SK-N-SH treated with all-trans-retinoic acid at 6 μM for 48 hours (cell line): ENCODE measurements at regions not wholly inside any gene's neighbourhood (a gene's known extent, or its start where the extent isn't known, plus 50 kb on each side); places are given as distances from the start of the nearest gene placed in this dataset.

Experiments used
- ATAC-seq: fragments of 200-7000 bp; cut with Tn5 transposase; 3 replicates; pipeline ENCODE4 v1.9.1; 2020; ENCODE audit warnings: mild to moderate bottlenecking, moderate library complexity
- ARNTL ChIP-seq: fragments of 450-650 bp; formaldehyde crosslinking; IDR thresholded peaks from 2 replicates; pipeline ENCODE4 v1.5.0; 2020; ENCODE audit warnings: low read depth, mild to moderate bottlenecking, moderate library complexity, borderline replicate concordance
- BACH2 ChIP-seq: fragments of 250-450 bp; sonication (Bioruptor Pico); IDR thresholded peaks from 2 replicates; pipeline ENCODE4 v1.9.0; 2021; ENCODE audit warnings: mild to moderate bottlenecking, borderline replicate concordance
- CREB5 ChIP-seq: fragments of 250-450 bp; sonication (Bioruptor Pico); IDR thresholded peaks from 2 replicates; pipeline ENCODE4 v1.5.1; 2020; ENCODE audit warnings: low read depth, mild to moderate bottlenecking, moderate library complexity
- CSDC2 ChIP-seq: fragments of 250-450 bp; sonication (Bioruptor Pico); IDR thresholded peaks from 2 replicates; pipeline ENCODE4 v1.5.0; 2020; ENCODE audit warnings: mild to moderate bottlenecking, moderate library complexity
- ESRRG ChIP-seq: fragments of 250-450 bp; sonication (Bioruptor Pico); IDR thresholded peaks from 2 replicates; pipeline ENCODE4 v1.6.1; 2021; ENCODE audit warnings: mild to moderate bottlenecking
- GLIS3 ChIP-seq: fragments of 250-450 bp; sonication (Bioruptor Pico); IDR thresholded peaks from 2 replicates; pipeline ENCODE4 v1.5.0; 2020; ENCODE audit warnings: mild to moderate bottlenecking, moderate library complexity
- ISL1 ChIP-seq: fragments of 250-450 bp; sonication (Bioruptor Pico); IDR thresholded peaks from 2 replicates; pipeline ENCODE4 v2.1.2; 2022; ENCODE audit warnings: mild to moderate bottlenecking, moderate library complexity
- OSR1 ChIP-seq: fragments of 250-450 bp; sonication (Bioruptor Pico); IDR thresholded peaks from 2 replicates; pipeline ENCODE4 v1.8.0; 2022; ENCODE audit warnings: moderate library complexity, mild to moderate bottlenecking, inconsistent platforms
- PATZ1 ChIP-seq: fragments of 250-450 bp; sonication (Bioruptor Pico); IDR thresholded peaks from 2 replicates; pipeline ENCODE4 v1.8.0; 2020; ENCODE audit warnings: mild to moderate bottlenecking, moderate library complexity, borderline replicate concordance
- POU6F1 ChIP-seq: fragments of 250-450 bp; sonication (Bioruptor Pico); IDR thresholded peaks from 2 replicates; pipeline ENCODE4 v1.8.0; 2021; ENCODE audit warnings: low read depth, mild to moderate bottlenecking, moderate library complexity, borderline replicate concordance
- PPARA ChIP-seq: fragments of 250-450 bp; sonication (Bioruptor Pico); IDR thresholded peaks from 2 replicates; pipeline ENCODE4 v1.5.0; 2020; ENCODE audit warnings: mild to moderate bottlenecking, borderline replicate concordance
- RARB ChIP-seq: fragments of 250-450 bp; sonication (Bioruptor Pico); IDR thresholded peaks from 2 replicates; pipeline ENCODE4 v1.8.0; 2021; ENCODE audit warnings: mild to moderate bottlenecking, moderate library complexity
- SNAI2 ChIP-seq: fragments of 250-450 bp; sonication (Bioruptor Pico); IDR thresholded peaks from 2 replicates; pipeline ENCODE4 v1.5.0; 2020; ENCODE audit warnings: mild to moderate bottlenecking, moderate library complexity
- TCF4 ChIP-seq: fragments of 250-450 bp; sonication (Bioruptor Pico); IDR thresholded peaks from 2 replicates; pipeline ENCODE4 v1.8.0; 2021; ENCODE audit warnings: mild to moderate bottlenecking, moderate library complexity, borderline replicate concordance
- TOX ChIP-seq: fragments of 250-450 bp; sonication (Bioruptor Pico); IDR thresholded peaks from 2 replicates; pipeline ENCODE4 v1.8.0; 2021; ENCODE audit warnings: mild to moderate bottlenecking, moderate library complexity, borderline replicate concordance
- TSHZ2 ChIP-seq: fragments of 250-450 bp; sonication (Bioruptor Pico); IDR thresholded peaks from 2 replicates; pipeline ENCODE4 v1.5.0; 2020; ENCODE audit warnings: mild to moderate bottlenecking, moderate library complexity
- ZC3H10 ChIP-seq: fragments of 250-450 bp; sonication (Bioruptor Pico); IDR thresholded peaks from 2 replicates; pipeline ENCODE4 v1.5.1; 2021; ENCODE audit warnings: mild to moderate bottlenecking, moderate library complexity
- ZFP3 ChIP-seq: fragments of 250-450 bp; sonication (Bioruptor Pico); IDR thresholded peaks from 2 replicates; pipeline ENCODE4 v1.5.0; 2020; ENCODE audit warnings: mild to moderate bottlenecking, moderate library complexity
- ZFP30 ChIP-seq: fragments of 450-650 bp; formaldehyde crosslinking; IDR thresholded peaks from 2 replicates; pipeline ENCODE4 v1.5.0; 2022; ENCODE audit warnings: mild to moderate bottlenecking, moderate library complexity
- ZNF565 ChIP-seq: fragments of 450-650 bp; formaldehyde crosslinking; conservative IDR thresholded peaks from 2 replicates; pipeline ENCODE4 v1.5.0; 2020; ENCODE audit warnings: low read depth, mild to moderate bottlenecking, moderate library complexity
- ZNF8 ChIP-seq: fragments of 450-650 bp; formaldehyde crosslinking; IDR thresholded peaks from 2 replicates; pipeline ENCODE4 v1.5.0; 2020; ENCODE audit warnings: mild to moderate bottlenecking, moderate library complexity

- TF ChIP-seq BACH2 (CRISPR knock-in tag) (no peak), ZC3H10 (CRISPR knock-in tag) (no peak), CREB5 (CRISPR knock-in tag) (no peak), POU6F1 (CRISPR knock-in tag) (no peak), PATZ1 (CRISPR knock-in tag) (no peak), ZNF8 (CRISPR knock-in tag) (no peak), ARNTL (CRISPR knock-in tag) (no peak), ZFP3 (CRISPR knock-in tag) (no peak), PPARA (CRISPR knock-in tag) (no peak), ESRRG (CRISPR knock-in tag) (no peak), CSDC2 (no peak), TCF4 (CRISPR knock-in tag) (no peak), TOX (no peak), SNAI2 (CRISPR knock-in tag) (no peak), ZFP30 (no peak)
- no peak for ATAC-seq
These were observed 301.9 kb downstream of the RASEF start for GRCh38 chr9:82761027-82761426.

GRCh38 chr9:82761956-82762355, 301.0 kb downstream of the RASEF start:
- TF ChIP-seq ZFP30 (no peak), ISL1 (CRISPR knock-in tag) (no peak), ZFP3 (CRISPR knock-in tag) (no peak), GLIS3 (CRISPR knock-in tag) (no peak), ZNF565 (CRISPR knock-in tag) (no peak), ESRRG (CRISPR knock-in tag) (no peak), OSR1 (CRISPR knock-in tag) (no peak)
- TF ChIP-seq, all 23 proteins: peak for 0
- no peak for ATAC-seq

GRCh38 chr9:82763656-82764055, 299.3 kb downstream of the RASEF start:
- TF ChIP-seq ZFP3 (CRISPR knock-in tag) (no peak), ZNF565 (CRISPR knock-in tag) (no peak), CSDC2 (no peak), TOX (no peak), TCF4 (CRISPR knock-in tag) (no peak), ZC3H10 (CRISPR knock-in tag) (no peak), GLIS3 (CRISPR knock-in tag) (no peak), POU6F1 (CRISPR knock-in tag) (no peak), RARB (CRISPR knock-in tag) (no peak)

GRCh38 chr9:82764061-82764668, 298.8 kb downstream of the RASEF start:
- ATAC-seq = no peak
- TF ChIP-seq ZNF565 (CRISPR knock-in tag) (no peak), TCF4 (CRISPR knock-in tag) (no peak), RARB (CRISPR knock-in tag) (no peak), CSDC2 (no peak), SNAI2 (CRISPR knock-in tag) (no peak), TSHZ2 (no peak), TOX (no peak), POU6F1 (CRISPR knock-in tag) (no peak), ARNTL (CRISPR knock-in tag) (no peak), PATZ1 (CRISPR knock-in tag) (no peak), ISL1 (CRISPR knock-in tag) (no peak), ZFP3 (CRISPR knock-in tag) (no peak), ZC3H10 (CRISPR knock-in tag) (no peak), ZNF8 (CRISPR knock-in tag) (no peak)

More at GRCh38 chr9:82763656-82764055, 299.3 kb downstream of the RASEF start:
- ATAC-seq = no peak
